ENCODE measurements at regions not wholly inside any gene's neighbourhood (a gene's known extent, or its start where the extent isn't known, plus 50 kb on each side); places are given as distances from the start of the nearest gene placed in this dataset.
"Not testable (repeated sequence)": the region's sequence is repeated elsewhere in the genome, so short reads cannot be mapped to it uniquely, and the experiment has no call there.

- no peak for DNase-seq (ENCODE audit: low spot score)
Measured at GRCh38 chr3:31288224-31288623, 244.5 kb upstream of the STT3B start.

GRCh38 chr3:31288641-31289100 is 244.1 kb upstream of the STT3B start:
- peak; percentile 62 for DNase-seq (ENCODE audit: low spot score)

- DNase-seq (ENCODE audit: low spot score) = no peak
Measured at GRCh38 chr3:31289584-31289983, 243.1 kb upstream of the STT3B start.

- DNase-seq (ENCODE audit: low spot score) = no peak
Measured at GRCh38 chr3:31290046-31290445, 242.7 kb upstream of the STT3B start.

GRCh38 chr3:31291818-31292217 is 240.9 kb upstream of the STT3B start:
- no peak for DNase-seq (ENCODE audit: low spot score)

- no peak for DNase-seq (ENCODE audit: low spot score)
Measured at GRCh38 chr3:31294430-31295149, 238.1 kb upstream of the STT3B start.

GRCh38 chr3:31295150-31295765 is 237.5 kb upstream of the STT3B start:
- no peak for DNase-seq (ENCODE audit: low spot score)

- no peak for DNase-seq (ENCODE audit: low spot score)
Measured at GRCh38 chr3:31297726-31298298, 234.9 kb upstream of the STT3B start.

- DNase-seq (ENCODE audit: low spot score) = no peak
Measured at GRCh38 chr3:31300456-31301443, 232.0 kb upstream of the STT3B start.

GRCh38 chr3:31302343-31302742 is 230.4 kb upstream of the STT3B start:
- no peak for DNase-seq (ENCODE audit: low spot score)

GRCh38 chr3:31305340-31305739 is 227.4 kb upstream of the STT3B start:
- DNase-seq (ENCODE audit: low spot score) = no peak

- no peak for DNase-seq (ENCODE audit: low spot score)
Measured at GRCh38 chr3:31307131-31307785, 225.5 kb upstream of the STT3B start.

- DNase-seq (ENCODE audit: low spot score) = no peak
Measured at GRCh38 chr3:31311559-31311958, 221.2 kb upstream of the STT3B start.

- no peak for DNase-seq (ENCODE audit: low spot score)
Measured at GRCh38 chr3:31312400-31312799, 220.3 kb upstream of the STT3B start.

GRCh38 chr3:31314258-31314657 is 218.5 kb upstream of the STT3B start:
- no peak for DNase-seq (ENCODE audit: low spot score)

- no peak for DNase-seq (ENCODE audit: low spot score)
Measured at GRCh38 chr3:31319332-31319731, 213.4 kb upstream of the STT3B start.

- no peak for DNase-seq (ENCODE audit: low spot score)
Measured at GRCh38 chr3:31321620-31322019, 211.1 kb upstream of the STT3B start.

GRCh38 chr3:31322460-31322859 is 210.3 kb upstream of the STT3B start:
- no peak for DNase-seq (ENCODE audit: low spot score)

GRCh38 chr3:31327826-31328357 is 204.8 kb upstream of the STT3B start:
- DNase-seq (ENCODE audit: low spot score) = not testable (repeated sequence)

GRCh38 chr3:31331278-31331677 is 201.4 kb upstream of the STT3B start:
- no peak for DNase-seq (ENCODE audit: low spot score)

GRCh38 chr3:31341130-31341529 is 191.6 kb upstream of the STT3B start:
- DNase-seq (ENCODE audit: low spot score) = peak; percentile 16

Measured in HT-29 (cell line).